ENCODE measurements at regions not wholly inside any gene's neighbourhood (a gene's known extent, or its start where the extent isn't known, plus 50 kb on each side); places are given as distances from the start of the nearest gene placed in this dataset.

DNA sequence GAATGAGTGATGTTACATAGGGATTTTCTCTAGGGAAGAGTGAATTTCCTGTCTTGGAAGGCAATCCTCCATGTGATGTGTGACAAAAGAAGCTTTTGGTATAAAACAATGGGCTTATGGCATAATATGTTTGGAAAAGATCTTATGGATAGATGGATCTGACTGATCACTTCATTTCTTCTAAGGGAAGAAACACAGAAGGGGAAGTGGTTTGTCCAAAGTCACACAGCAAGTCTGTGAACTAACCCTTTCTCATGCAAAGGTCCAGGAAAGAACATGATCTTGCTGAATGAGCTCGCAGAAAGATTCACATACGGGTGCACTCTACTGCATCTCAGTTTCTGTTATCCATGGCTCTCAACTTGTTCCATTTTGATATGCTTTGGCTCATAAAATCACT is 575.9 kb upstream of the JAG1 start:
- no peak overlapping the region for H3K9ac ChIP-seq (replicated peaks in 1 of 4; ENCODE audit: extremely low read depth in 1 of 4, low read depth in 3 of 4, low read length in 3 of 4)
- TF ChIP-seq SP1 (IDR thresholded peaks at IDR 0.05; ENCODE audit: low read depth, low read length): no peak
- TF ChIP-seq TEAD4 (IDR thresholded peaks at IDR 0.05; ENCODE audit: low read depth, low read length): no peak
- no peak for TF ChIP-seq JUND (IDR thresholded peaks at IDR 0.05; ENCODE audit: low read length)
- TF ChIP-seq TCF12 (IDR thresholded peaks at IDR 0.05; ENCODE audit: low read depth, low read length): no peak
- TF ChIP-seq EP300 (IDR thresholded peaks at IDR 0.05; ENCODE audit: borderline replicate concordance in 1 of 2, low read depth in 2 of 2, low read length in 2 of 2): no peak
- no peak for TF ChIP-seq KDM1A (IDR thresholded peaks at IDR 0.05; ENCODE audit: borderline replicate concordance, low read length)
- no peak for TF ChIP-seq FOSL1 (IDR thresholded peaks at IDR 0.05; ENCODE audit: insufficient read depth, low read depth, low read length)
- no peak for TF ChIP-seq TAF1 (IDR thresholded peaks at IDR 0.05; ENCODE audit: low read depth, low read length)
- no peak for TF ChIP-seq RXRA (IDR thresholded peaks at IDR 0.05; ENCODE audit: insufficient read depth, low read depth, low read length)
- no peak for TF ChIP-seq KDM5A (IDR thresholded peaks at IDR 0.05; ENCODE audit: low read length)
- TF ChIP-seq, protein P1, sequence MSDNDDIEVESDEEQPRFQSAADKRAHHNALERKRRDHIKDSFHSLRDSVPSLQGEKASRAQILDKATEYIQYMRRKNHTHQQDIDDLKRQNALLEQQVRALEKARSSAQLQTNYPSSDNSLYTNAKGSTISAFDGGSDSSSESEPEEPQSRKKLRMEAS (IDR thresholded peaks at IDR 0.05): no peak
- no peak for TF ChIP-seq KDM4A (IDR thresholded peaks at IDR 0.05; ENCODE audit: low read depth, low read length, severe bottlenecking)
- no peak for TF ChIP-seq NANOG (IDR thresholded peaks at IDR 0.05; ENCODE audit: insufficient read depth, low read depth, low read length, poor library complexity, severe bottlenecking)
- no peak overlapping the region for H4K8ac ChIP-seq (ENCODE audit: extremely low read depth, insufficient read depth, low read length)
- no peaks in the 10 kb centered on the region for H3K23me2 ChIP-seq (ENCODE audit: low read depth, low read length)
- no peak overlapping the region for H4K5ac ChIP-seq (ENCODE audit: insufficient read length, low read depth, low read length)
- peaks cover 0 to 8% (median 6%) of the 10 kb centered on the region in 4 experiments; a peak in 4 of 7 replicates for H3K4me1 ChIP-seq (replicated peaks in 1 of 4; ENCODE audit: control insufficient read depth in 3 of 4, insufficient read depth in 4 of 4, low read length in 3 of 4)
- peaks cover 6% of the 10 kb centered on the region in 2 experiments; a peak in 2 of 4 replicates for H3K9me3 ChIP-seq (ENCODE audit: insufficient read depth in 2 of 2, low read depth in 1 of 2, low read length in 1 of 2)
- no peak overlapping the region for H3K4ac ChIP-seq (replicated peaks; ENCODE audit: insufficient read length, low read depth, low read length)
- no peak overlapping the region for H3K14ac ChIP-seq (ENCODE audit: insufficient read length)
- no peak overlapping the region for H4K91ac ChIP-seq (replicated peaks; ENCODE audit: insufficient read length, low read length)
- POLR2A ChIA-PET (ENCODE audit: partially characterized antibody): no interaction called here
- 91% methylated on average over 2 of the region's 2 CpGs; no CpG with 5 or more reads in 1 of the 2 experiments for WGBS, 2 experiments (ENCODE audit: extremely low coverage in 1 of 2, insufficient coverage in 1 of 2, insufficient read length in 1 of 2, insufficient replicate concordance in 2 of 2, low coverage in 1 of 2, low lambda C conversion rate in 2 of 2, missing lambda C conversion rate in 1 of 2)
- no peak overlapping the region for H2AFZ ChIP-seq (ENCODE audit: low read length)
- no peak overlapping the region for H2BK5ac ChIP-seq (ENCODE audit: low read depth, low read length)
- H3K79me1 ChIP-seq (ENCODE audit: low read depth, low read length): no peaks in the 10 kb centered on the region
- H3K18ac ChIP-seq (ENCODE audit: extremely low read depth, low read length): no peak overlapping the region
- no peaks in the 10 kb centered on the region for H4K20me1 ChIP-seq (replicated peaks in 1 of 2; ENCODE audit: control insufficient read depth in 1 of 2, insufficient read depth in 2 of 2, low read length in 2 of 2)
- H3K79me2 ChIP-seq (ENCODE audit: control insufficient read depth in 1 of 2, insufficient read depth in 2 of 2, low read length in 2 of 2): no peaks in the 10 kb centered on the region
- H2AK5ac ChIP-seq (ENCODE audit: low read depth, low read length): no peak overlapping the region
- no peaks in the 10 kb centered on the region; a peak in 1 of 7 replicates for H3K27me3 ChIP-seq (replicated peaks in 1 of 4; ENCODE audit: control insufficient read depth in 3 of 4, extremely low read depth in 1 of 4, insufficient read depth in 3 of 4, low read length in 3 of 4)
- H2BK15ac ChIP-seq (ENCODE audit: low read length): no peak overlapping the region
- no peak for DNase-seq (ENCODE audit: low read depth in 1 of 2, low spot score in 2 of 2)
- FAIRE-seq: no peak
- no peak overlapping the region for H3K23ac ChIP-seq (ENCODE audit: insufficient read length)
- H2BK12ac ChIP-seq (ENCODE audit: low read depth, low read length): no peak overlapping the region
- H3K56ac ChIP-seq (replicated peaks; ENCODE audit: insufficient read length, low read depth, low read length): no peak overlapping the region
- H3K4me3 ChIP-seq (ENCODE audit: extremely low read depth in 1 of 4, insufficient read depth in 2 of 4, low read depth in 3 of 4, low read length in 4 of 4): no peak overlapping the region
- no peaks in the 10 kb centered on the region for H3K36me3 ChIP-seq (ENCODE audit: control insufficient read depth in 2 of 4, insufficient read depth in 4 of 4, low read length in 3 of 4)
- H3K27ac ChIP-seq (ENCODE audit: low read depth, low read length): no peak overlapping the region
- CTCF ChIA-PET (ENCODE audit: partially characterized antibody): interaction anchor here (0.6 to 1.3 kb wide), 3 partner anchors 11 to 812 kb away, joined by 3 to 5 read pairs (median 3); no protein-coding TSS in a partner anchor
- H2BK20ac ChIP-seq (ENCODE audit: low read length): no peak overlapping the region
- no peak overlapping the region for H3K4me2 ChIP-seq (ENCODE audit: insufficient read depth in 1 of 2, low read depth in 2 of 2, low read length in 2 of 2)
- no peak overlapping the region for H2BK120ac ChIP-seq (replicated peaks; ENCODE audit: low read depth, low read length)

Measured in H1 (cell line).